GM12878 (cell line): ENCODE measurements at regions not wholly inside any gene's neighbourhood (a gene's known extent, or its start where the extent isn't known, plus 50 kb on each side); places are given as distances from the start of the nearest gene placed in this dataset.

Experiments
- BCL11A ChIP-seq: IDR thresholded peaks from 2 replicates; pipeline ENCODE4 v1.6.1; 2011; ENCODE audit warnings: low read depth, low read length
- CBX3 ChIP-seq: fragments of 200-600 bp; sonication (generic); IDR thresholded peaks from 2 replicates; pipeline ENCODE4 v1.6.1; 2016; ENCODE audit warnings: low read depth, borderline replicate concordance
- CHD2 ChIP-seq: IDR thresholded peaks from 2 replicates; pipeline ENCODE4 v1.6.1; 2011; ENCODE audit warnings: low read depth, low read length, improper control_type of control experiment, borderline replicate concordance
- E4F1 ChIP-seq: fragments of 450-650 bp; IDR thresholded peaks from 2 replicates; pipeline ENCODE4 v1.6.1; 2018; ENCODE audit warnings: borderline replicate concordance, mild to moderate bottlenecking; ENCODE audit not compliant: partially characterized antibody
- EP300 ChIP-seq, 2 experiments: fragments of 150-350 bp in 1 of 2; IDR thresholded peaks; 2 replicates each; pipeline ENCODE4 v1.6.1; 2011 to 2012; ENCODE audit warnings: low read depth in 2 of 2, low read length in 2 of 2, borderline replicate concordance in 1 of 2, improper control_type of control experiment in 1 of 2, inconsistent platforms in 1 of 2; ENCODE audit not compliant: control insufficient read depth in 1 of 2
- EZH2 ChIP-seq: IDR thresholded peaks from 2 replicates; pipeline ENCODE4 v1.6.1; 2012; ENCODE audit warnings: low read depth, mild to moderate bottlenecking, control low read depth, inconsistent platforms, low read length, borderline replicate concordance; ENCODE audit not compliant: control insufficient read depth
- HCFC1 ChIP-seq: fragments of 150-350 bp; IDR thresholded peaks from 2 replicates; pipeline ENCODE4 v1.6.1; 2014; ENCODE audit warnings: low read length
- IKZF1 ChIP-seq: fragments of 450-650 bp; conservative IDR thresholded peaks from 2 replicates; pipeline ENCODE4 v1.6.1; 2017; ENCODE audit warnings: antibody characterized with exemption, mild to moderate bottlenecking
- JUND ChIP-seq: IDR thresholded peaks from 2 replicates; pipeline ENCODE4 v1.6.1; 2012; ENCODE audit warnings: low read depth, mild to moderate bottlenecking, low read length, improper control_type of control experiment, moderate library complexity
- KDM1A ChIP-seq: fragments of 200-600 bp; sonication (generic); IDR thresholded peaks from 2 replicates; pipeline ENCODE4 v1.6.1; 2016; ENCODE audit warnings: borderline replicate concordance
- NR2F1 ChIP-seq: fragments of 450-650 bp; conservative IDR thresholded peaks from 2 replicates; pipeline ENCODE4 v1.6.1; 2017; ENCODE audit warnings: mild to moderate bottlenecking
- POLR2A ChIP-seq: IDR thresholded peaks from 2 replicates; pipeline ENCODE4 v1.6.1; 2011; ENCODE audit warnings: low read depth, mild to moderate bottlenecking, low read length
- RELB ChIP-seq: fragments of 450-650 bp; IDR thresholded peaks from 2 replicates; pipeline ENCODE4 v1.6.1; 2017; ENCODE audit warnings: low read depth, mild to moderate bottlenecking, moderate library complexity
- SMARCA5 ChIP-seq: fragments of 450-650 bp; IDR thresholded peaks from 2 replicates; pipeline ENCODE4 v1.6.1; 2017; ENCODE audit warnings: mild to moderate bottlenecking
- SREBF1 ChIP-seq: IDR thresholded peaks from 2 replicates; pipeline ENCODE4 v1.6.1; 2012; ENCODE audit warnings: mild to moderate bottlenecking, low read length
- SUPT20H ChIP-seq: IDR thresholded peaks from 2 replicates; pipeline ENCODE4 v1.6.1; 2011; ENCODE audit warnings: low read depth, mild to moderate bottlenecking, low read length, moderate library complexity, borderline replicate concordance; ENCODE audit not compliant: control insufficient read depth
- ZNF384 ChIP-seq: IDR thresholded peaks from 2 replicates; pipeline ENCODE4 v1.6.1; 2012; ENCODE audit warnings: low read depth, mild to moderate bottlenecking, low read length, improper control_type of control experiment, borderline replicate concordance
- ZNF622 ChIP-seq: fragments of 450-650 bp; IDR thresholded peaks from 2 replicates; pipeline ENCODE4 v1.6.1; 2017; ENCODE audit warnings: mild to moderate bottlenecking, inconsistent platforms
- TF ChIP-seq, protein P1 (sequence below): fragments of 450-650 bp; IDR thresholded peaks from 2 replicates; pipeline ENCODE4 v1.6.1; 2016; ENCODE audit warnings: mild to moderate bottlenecking, moderate library complexity, borderline replicate concordance
- TF ChIP-seq, protein P2 (sequence below): fragments of 450-650 bp; conservative IDR thresholded peaks from 2 replicates; pipeline ENCODE4 v1.6.1; 2017; ENCODE audit warnings: mild to moderate bottlenecking, moderate library complexity

DNA sequence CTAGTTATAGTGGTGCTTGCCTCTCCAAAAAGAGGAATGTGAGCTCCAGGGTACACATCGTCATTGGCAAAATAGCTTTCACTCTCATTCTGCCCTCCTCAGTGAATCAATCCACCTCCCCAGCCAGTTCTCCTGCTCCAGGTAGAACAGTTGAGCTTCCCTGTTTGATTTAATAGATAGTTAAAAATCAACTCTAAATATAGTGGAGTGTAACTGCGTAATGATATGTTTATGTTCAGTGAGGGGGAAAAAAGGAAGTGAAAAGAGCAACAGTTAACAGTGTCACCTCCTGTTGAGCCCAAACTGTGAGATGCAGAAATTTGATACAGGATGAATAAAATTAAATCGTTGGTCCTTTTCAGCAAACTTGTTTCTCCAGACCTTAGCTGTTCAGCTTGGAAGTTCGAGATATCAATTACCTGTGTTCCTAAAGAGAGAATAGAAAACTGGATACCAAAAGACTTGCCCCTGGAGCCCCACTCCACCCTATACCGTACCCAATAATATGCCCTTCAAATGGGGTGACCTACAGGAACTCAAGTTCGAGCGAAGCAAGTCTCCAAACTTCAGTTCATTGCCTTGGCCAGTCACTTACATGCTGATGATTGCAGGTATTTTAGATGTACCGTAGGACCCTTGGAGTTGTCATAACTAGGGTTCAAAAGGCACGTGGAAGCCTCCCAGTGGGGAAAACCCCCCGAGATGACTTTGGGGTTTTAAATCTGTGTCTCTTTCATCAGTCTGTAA, 708.4 kb downstream of the RNF144A start (continued):
- TF ChIP-seq, protein P1, sequence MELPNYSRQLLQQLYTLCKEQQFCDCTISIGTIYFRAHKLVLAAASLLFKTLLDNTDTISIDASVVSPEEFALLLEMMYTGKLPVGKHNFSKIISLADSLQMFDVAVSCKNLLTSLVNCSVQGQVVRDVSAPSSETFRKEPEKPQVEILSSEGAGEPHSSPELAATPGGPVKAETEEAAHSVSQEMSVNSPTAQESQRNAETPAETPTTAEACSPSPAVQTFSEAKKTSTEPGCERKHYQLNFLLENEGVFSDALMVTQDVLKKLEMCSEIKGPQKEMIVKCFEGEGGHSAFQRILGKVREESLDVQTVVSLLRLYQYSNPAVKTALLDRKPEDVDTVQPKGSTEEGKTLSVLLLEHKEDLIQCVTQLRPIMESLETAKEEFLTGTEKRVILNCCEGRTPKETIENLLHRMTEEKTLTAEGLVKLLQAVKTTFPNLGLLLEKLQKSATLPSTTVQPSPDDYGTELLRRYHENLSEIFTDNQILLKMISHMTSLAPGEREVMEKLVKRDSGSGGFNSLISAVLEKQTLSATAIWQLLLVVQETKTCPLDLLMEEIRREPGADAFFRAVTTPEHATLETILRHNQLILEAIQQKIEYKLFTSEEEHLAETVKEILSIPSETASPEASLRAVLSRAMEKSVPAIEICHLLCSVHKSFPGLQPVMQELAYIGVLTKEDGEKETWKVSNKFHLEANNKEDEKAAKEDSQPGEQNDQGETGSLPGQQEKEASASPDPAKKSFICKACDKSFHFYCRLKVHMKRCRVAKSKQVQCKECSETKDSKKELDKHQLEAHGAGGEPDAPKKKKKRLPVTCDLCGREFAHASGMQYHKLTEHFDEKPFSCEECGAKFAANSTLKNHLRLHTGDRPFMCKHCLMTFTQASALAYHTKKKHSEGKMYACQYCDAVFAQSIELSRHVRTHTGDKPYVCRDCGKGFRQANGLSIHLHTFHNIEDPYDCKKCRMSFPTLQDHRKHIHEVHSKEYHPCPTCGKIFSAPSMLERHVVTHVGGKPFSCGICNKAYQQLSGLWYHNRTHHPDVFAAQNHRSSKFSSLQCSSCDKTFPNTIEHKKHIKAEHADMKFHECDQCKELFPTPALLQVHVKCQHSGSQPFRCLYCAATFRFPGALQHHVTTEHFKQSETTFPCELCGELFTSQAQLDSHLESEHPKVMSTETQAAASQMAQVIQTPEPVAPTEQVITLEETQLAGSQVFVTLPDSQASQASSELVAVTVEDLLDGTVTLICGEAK: peak; percentile 24; the same call in 1 of the 2 replicates
- TF ChIP-seq E4F1 (no peak), EP300 (IDR thresholded peaks at IDR 0.05; ENCODE audit: borderline replicate concordance in 1 of 2, control insufficient read depth in 1 of 2, low read depth in 2 of 2, low read length in 2 of 2) (peak in 1 of 2 experiments; percentile 80; a peak in 2 of 4 replicates), EZH2 (no peak), NR2F1 (no peak), ZNF622 (no peak), IKZF1 (peak; percentile 54; the same call in 1 of the 2 replicates), SUPT20H (no peak), SMARCA5 (no peak), BCL11A (no peak), SREBF1 (no peak), HCFC1 (no peak), KDM1A (no peak), CHD2 (no peak; the same call in 1 of the 2 replicates), ZNF384 (no peak), RELB (peak; percentile 39; the same call in 1 of the 2 replicates), CBX3 (no peak), POLR2A (no peak), JUND (no peak)
- TF ChIP-seq, protein P2, sequence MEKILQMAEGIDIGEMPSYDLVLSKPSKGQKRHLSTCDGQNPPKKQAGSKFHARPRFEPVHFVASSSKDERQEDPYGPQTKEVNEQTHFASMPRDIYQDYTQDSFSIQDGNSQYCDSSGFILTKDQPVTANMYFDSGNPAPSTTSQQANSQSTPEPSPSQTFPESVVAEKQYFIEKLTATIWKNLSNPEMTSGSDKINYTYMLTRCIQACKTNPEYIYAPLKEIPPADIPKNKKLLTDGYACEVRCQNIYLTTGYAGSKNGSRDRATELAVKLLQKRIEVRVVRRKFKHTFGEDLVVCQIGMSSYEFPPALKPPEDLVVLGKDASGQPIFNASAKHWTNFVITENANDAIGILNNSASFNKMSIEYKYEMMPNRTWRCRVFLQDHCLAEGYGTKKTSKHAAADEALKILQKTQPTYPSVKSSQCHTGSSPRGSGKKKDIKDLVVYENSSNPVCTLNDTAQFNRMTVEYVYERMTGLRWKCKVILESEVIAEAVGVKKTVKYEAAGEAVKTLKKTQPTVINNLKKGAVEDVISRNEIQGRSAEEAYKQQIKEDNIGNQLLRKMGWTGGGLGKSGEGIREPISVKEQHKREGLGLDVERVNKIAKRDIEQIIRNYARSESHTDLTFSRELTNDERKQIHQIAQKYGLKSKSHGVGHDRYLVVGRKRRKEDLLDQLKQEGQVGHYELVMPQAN: 0 out of 2 replicates have a peak, but pooled peaks have one; percentile 29
